Esophagus mucosa (tissue), 1 donor: ENCODE measurements at regions not wholly inside any gene's neighbourhood (a gene's known extent, or its start where the extent isn't known, plus 50 kb on each side); places are given as distances from the start of the nearest gene placed in this dataset.

Source experiments
- ATAC-seq: fragments of 200-7000 bp; cut with Tn5 transposase; one replicate; pipeline ENCODE4 v1.9.1; 2020
- donor health status: DM: yes; HTN: yes; CAD: no.

DNA sequence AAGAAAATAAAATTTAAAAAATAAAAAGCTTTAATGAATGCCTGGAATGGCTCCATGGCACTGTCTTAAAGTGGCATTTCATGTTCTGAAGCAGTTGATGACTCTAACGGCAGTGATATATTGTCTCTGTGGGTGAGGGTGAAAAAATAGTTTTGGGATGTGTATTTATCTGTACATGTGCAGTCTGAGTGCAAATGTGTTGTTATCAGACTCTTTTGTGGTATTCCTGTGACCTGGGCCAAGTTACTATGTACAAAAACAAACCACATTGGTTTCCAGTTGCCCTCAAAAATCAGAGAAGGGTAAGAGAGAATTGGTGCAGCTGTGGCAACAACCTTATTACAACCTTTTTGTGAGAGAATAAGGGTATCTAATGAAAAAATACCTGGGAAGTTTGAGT is 81.7 kb upstream of the CCDC91 start:
- ATAC-seq, result no peak

DNA sequence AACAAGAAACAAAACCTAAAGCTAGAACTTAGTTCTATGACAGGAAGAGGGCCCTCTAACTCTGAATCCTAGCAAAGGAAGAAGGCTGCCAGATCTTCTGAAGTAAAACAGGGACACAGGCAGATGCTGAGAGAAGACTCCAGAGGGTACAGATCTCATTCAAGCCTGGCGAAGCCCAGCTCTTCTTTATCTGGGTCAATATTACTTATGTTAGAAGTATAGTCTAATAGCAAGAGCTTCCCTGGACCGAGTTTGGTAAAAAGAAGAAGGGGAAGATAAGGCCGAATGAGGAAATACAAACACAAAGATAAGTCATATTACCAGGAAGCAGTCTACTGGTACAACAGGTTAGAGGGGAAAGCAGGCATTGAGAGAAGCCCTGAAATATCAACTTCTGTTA is 79.9 kb upstream of the CCDC91 start:
- peak; percentile 43 for ATAC-seq

DNA sequence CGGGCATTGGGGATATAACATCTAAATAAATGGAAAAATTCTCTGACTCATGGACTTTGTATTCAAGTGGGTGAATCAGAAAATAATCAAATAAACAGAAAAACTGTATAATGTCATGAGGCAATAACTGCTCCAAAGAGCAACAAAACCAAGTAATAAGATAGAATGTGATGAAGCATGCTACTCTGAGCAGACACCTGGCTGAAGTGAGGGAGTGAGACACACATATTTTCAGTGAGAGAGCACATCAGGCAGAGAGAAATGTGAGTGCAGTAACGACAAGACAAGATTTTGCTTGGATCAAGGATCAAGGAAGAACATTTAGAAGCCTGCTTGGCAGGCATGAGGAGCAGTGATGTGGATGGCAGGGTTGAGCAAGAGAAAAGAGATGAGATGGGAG is 75.8 kb upstream of the CCDC91 start:
- no peak for ATAC-seq

DNA sequence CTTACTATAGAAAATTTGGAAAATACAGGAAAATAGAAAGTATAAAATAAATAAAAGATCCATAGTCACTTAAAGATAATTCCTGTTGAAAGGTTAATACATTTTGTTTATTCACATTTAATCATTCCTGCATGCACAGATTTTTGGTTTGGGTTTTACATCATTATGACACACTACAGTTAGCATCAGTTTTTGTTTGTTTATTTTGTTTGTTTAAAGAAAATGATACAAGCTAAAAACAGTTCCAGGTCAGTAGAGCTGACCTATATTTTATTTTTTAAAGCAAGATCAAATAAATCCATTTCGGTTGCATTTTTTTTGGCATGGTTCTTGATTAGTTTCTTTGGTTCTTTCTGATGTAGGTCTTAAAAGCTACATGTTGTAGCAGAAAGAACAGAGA is 68.8 kb upstream of the CCDC91 start:
- no peak for ATAC-seq

DNA sequence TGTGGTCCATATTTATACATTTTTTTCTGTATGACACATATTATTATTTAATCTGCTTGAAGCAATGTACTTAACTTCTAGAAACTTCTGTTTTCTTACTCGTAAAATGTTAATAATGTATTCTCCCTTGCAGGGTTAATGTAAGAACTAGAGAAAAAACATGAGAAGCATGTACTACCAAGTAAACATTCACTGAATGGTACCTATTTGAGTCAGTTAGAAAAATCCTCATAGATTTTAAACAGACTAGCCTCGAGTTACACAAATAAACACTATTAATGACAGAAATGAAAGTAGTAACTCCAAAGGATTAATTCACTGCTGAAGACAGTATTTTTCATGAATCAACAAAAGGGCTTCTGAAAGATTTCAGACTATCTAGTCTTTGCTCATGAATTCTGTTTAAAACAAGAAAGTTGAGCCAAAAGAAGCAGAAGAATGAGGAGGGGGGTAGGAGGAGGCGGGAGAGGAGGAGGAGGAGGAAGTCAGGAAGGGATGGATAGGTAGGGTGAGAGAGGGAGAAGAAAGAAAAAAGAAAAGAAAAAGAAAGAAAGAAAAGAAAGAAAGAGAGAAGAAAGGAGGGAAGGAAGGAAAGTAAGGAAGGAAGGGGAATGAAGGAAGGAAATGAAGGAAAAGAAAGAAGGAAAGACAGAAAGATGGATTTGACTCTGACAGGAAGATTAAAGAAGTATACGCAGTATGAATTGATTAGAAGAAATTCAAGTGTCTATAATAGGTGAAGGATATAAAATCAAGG is 68.2 kb upstream of the CCDC91 start:
- no peak for ATAC-seq

DNA sequence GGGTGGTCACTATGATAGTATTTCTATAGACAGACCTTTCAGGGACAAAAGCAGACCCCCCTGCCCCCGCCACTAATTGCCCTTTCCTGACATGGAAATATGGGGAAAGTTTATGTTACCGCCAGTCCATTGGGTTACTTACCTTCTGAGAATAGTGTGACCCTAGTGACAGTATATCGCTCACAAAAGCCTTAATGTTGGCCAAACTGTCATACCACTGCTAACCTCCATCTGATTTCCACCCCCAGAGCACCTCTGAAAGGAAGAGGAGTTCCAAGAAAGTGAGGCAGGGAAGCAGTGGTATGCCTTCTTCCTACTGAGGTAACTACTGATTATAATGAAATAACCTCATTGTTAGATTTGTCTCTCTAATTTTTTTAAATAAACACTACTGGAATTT is 67.5 kb upstream of the CCDC91 start:
- ATAC-seq, result no peak

DNA sequence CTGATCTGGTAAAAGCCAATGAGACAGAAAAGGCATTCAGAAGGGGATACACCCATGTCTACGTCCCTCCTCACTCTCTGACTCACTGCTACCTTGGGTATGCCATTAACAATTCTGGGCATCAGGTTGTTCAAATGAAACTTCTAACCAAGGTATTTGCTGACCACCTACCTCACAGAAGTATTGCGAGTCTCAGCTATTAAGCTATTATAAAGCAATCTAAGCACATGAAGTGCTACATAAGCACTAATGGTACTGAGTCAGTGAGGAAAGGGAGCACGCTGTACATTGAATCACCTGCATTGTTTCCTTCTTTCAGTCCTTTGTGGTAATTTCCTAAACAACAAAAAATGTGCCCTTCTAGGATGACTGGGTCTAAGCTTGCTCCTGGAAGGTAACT is 62.8 kb upstream of the CCDC91 start:
- peak; percentile 74 for ATAC-seq

DNA sequence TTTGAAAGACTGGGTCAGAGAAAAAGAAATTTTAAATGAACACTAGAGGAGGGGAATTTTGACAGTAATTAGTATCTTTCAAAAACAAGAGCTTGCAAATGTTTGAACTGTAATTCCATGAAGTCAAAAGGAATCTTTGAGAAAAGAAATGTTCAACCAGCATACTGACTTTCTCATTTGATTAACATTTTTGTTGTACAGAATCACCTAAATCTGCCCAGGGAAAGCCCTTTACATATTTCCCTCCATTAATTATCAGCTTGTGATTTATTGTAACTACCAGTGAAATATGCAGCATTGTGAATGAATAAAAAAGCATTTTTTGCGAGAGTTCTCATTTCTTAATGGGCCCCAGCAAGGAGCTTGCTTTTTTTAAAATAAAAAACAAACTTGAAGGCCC is 61.2 kb upstream of the CCDC91 start:
- ATAC-seq, result no peak

DNA sequence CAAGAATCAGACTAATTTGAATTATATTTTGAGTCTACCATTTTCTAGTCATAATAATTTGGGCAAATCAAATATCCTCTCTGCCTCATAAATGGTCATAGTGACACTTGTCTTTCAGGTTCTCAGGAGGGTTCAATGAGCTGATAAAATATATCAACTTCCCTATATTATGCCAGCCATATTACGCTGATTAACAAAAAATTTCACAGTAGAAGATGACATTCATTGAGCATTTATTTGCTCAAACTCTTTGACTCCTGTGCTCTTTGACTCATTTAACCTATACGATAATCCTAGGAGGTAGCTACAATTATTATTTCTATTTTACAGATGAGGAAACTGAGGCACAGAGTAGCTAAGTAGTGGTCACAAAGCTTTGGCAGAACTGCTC is 60.0 kb upstream of the CCDC91 start:
- ATAC-seq, result no peak

DNA sequence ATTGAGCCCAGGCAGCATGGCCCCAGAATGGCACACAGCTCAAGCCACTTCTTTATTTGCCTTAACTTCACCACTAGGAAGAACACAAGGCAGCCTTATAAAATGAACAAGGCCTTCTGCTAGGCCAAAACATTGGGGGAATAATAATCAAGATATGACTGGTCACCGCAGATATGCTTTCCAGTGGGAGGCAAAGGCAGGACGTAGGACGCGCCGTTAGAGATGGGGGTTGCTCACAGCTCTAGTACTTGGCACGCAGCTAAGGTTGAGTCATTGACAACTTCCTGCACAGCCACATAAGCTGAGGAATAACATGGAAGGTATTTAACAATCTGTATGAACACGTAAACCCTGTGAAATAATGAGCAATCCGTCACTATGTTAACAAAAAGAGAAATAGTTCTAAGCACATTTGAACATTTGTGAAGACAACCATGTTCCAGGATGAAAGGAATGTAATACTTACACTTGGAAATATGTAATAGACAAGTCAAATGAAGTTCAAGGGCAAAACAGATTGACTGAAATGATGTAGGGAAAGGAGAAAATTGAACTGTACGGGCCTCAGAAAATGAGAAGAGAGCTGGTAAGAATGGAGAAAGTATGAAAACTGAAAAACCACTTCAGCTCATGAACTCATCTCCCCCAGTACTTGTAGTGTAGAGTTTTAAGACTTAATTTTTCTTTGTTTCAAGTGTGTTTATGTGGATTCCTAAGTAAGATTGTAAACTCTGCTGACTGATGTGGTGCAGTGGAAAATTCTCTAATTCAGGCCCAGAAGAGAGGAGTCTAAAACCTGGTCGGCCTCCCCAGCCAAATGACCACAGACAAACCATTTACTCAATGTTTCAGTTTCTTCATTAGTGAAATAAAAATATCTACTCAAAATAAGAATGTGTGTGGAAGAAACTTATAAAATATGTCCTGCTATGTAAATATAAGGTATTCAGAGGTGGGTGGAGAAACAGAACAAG is 59.3 kb upstream of the CCDC91 start:
- ATAC-seq, result peak; percentile 98

DNA sequence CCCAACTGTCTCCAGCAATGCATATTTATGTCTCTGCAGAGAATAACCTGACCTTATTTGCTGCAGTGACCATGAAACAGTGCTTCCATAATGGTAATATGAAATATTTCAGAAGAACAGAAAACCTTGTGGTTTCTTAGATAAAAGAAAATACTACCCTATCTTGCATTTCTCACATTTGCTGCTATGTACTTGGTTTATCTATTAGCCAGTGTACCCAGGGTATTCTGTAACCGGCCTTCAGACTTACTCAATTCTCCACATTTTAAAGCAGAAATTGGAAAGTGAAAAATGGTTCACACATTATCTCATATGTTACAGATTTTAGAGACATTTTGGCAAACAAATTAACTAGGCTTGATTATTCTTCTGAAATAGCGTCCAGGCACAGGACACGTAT is 57.9 kb upstream of the CCDC91 start:
- ATAC-seq, result no peak

DNA sequence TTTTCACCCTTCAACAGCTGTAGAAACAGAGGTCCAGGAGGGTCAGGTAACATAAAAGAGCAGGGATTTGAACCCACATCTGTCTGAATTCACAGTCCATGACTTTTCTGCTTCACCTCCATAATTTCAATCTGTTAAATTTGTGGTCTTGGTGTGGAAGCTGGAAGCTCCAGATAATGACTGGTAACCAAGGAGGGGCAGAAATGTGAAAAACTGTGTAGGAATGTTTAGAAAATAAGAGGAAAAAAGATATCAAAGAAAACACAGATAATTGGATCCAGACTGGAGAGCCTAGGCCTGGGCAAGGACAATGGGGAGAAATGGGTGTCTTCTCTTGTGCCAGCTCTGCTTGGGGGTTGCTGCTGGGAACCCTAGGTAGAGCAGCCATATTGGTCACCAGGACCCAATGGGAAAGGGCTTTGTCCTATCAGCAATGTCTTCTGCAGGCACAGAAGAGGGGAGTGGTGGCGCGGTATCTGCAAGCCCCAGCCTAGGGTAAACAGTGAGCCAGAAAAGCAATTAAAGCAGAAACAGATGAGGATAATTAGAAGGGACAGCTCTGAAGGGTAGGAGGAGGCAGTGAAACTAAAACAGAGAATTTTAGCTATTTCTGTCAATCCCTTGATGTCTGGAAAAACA is 54.3 kb upstream of the CCDC91 start:
- ATAC-seq, result no peak

DNA sequence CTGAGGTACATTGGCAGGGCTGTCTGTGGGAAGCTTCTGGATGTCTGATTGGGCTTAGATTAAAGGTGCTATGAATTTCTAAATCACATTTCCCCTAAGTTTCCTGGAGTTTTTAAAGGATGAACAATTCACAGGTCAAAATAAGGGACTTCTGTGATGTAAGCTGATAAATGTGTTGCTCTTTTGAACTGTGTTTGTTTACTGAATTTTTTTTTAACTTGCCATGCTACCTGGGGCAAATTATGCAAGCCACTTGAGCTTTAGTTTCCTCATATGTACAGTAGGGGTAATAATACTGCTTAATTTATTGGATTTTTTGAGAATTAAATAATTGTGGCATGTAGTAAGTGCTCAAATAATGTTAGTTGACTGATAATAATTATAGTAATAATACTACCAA is 52.8 kb upstream of the CCDC91 start:
- ATAC-seq, result no peak

DNA sequence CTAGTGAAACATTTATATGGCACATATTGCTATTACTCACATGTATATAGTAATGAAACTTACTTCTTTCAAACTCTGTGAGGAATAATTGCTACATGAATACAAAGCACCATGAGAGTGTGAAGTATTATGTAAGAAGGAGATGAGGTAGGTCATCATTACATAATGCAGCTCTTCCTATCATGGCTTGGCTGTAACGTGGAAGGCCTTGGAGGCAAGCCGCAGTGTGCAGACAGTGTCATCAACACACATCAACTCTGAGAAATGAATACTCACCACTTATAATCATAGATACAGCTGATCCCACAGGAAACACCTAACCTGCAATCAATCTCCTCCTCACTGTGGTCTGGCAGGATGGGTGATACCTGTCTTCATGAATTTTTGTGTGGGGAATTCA is 49.9 kb upstream of the CCDC91 start:
- ATAC-seq, result peak; percentile 56
